Transverse colon (tissue), 4 donors: ENCODE measurements at regions not wholly inside any gene's neighbourhood (a gene's known extent, or its start where the extent isn't known, plus 50 kb on each side); places are given as distances from the start of the nearest gene placed in this dataset.

ENCODE experiments used
- DNase-seq: peaks from one replicate; pipeline ENCODE4 v3.0.0-alpha.2; 2019
- H3K27ac ChIP-seq, 4 donors: fragments of 200-600 bp; sonication (generic); 2 replicates each; pipeline ENCODE4 v1.5.1; 2016 to 2018; ENCODE audit warnings: inconsistent platforms in 4 of 4
- H3K27me3 ChIP-seq: fragments of 200-600 bp; sonication (generic); 2 replicates; pipeline ENCODE4 v1.5.1; 2017; ENCODE audit warnings: inconsistent platforms
- H3K36me3 ChIP-seq, 4 donors: fragments of 200-600 bp; sonication (generic); 2 replicates each; pipeline ENCODE4 v1.5.1; 2017 to 2019; ENCODE audit warnings: inconsistent platforms in 4 of 4
- H3K4me1 ChIP-seq, 4 donors: fragments of 200-600 bp; sonication (generic); 2 replicates each; pipeline ENCODE4 v1.5.1; 2017 to 2020; ENCODE audit warnings: inconsistent platforms in 4 of 4
- H3K4me3 ChIP-seq, 4 donors: fragments of 200-600 bp; sonication (generic); 1 replicate in 1 of 4; 2 replicates in 3 of 4; pipeline versions ENCODE4 v1.5.1 to v1.6.1; 2017 to 2019; ENCODE audit warnings: inconsistent platforms in 4 of 4
- H3K9me3 ChIP-seq, 2 donors: fragments of 200-600 bp; sonication (generic); 2 replicates each; pipeline ENCODE4 v1.5.1; 2017 to 2019; ENCODE audit warnings: inconsistent platforms in 2 of 2
- EP300 ChIP-seq: sonication (generic); formaldehyde crosslinking; IDR thresholded peaks from one replicate; pipeline ENCODE4 v1.6.1; 2017; ENCODE audit warnings: antibody characterized with exemption, low read depth
- POLR2A ChIP-seq: fragments of 450-650 bp; IDR thresholded peaks from one replicate; pipeline ENCODE4 v1.6.1; 2016; ENCODE audit warnings: antibody characterized with exemption, mild to moderate bottlenecking, moderate library complexity
- POLR2AphosphoS5 ChIP-seq, 3 donors: sonication (generic); formaldehyde crosslinking; IDR thresholded peaks; one replicate each; pipeline ENCODE4 v1.6.1; 2016; ENCODE audit warnings: antibody characterized with exemption in 3 of 3
- WGBS, 2 donors: methylation state at CpG; one replicate each; pipeline ENCODE4 v1.1.5; 2018; ENCODE audit warnings: low coverage in 1 of 2; 5-methylcytosine and 5-hydroxymethylcytosine counted together
- in situ Hi-C, 4 donors: fragments of 200-750 bp; cut with MboI; loops; one replicate each; pipeline versions ENCODE4 v1.15.0 to v1.15.1; 2017; ENCODE audit warnings: low sequenced_read_pairs in 3 of 4, low pct_ligation_motif_present in 1 of 4, low pct_unique_long_range_greater_than_20kb in 1 of 4
- intact Hi-C: fragments of 100-400 bp; cut with DNase I; formaldehyde crosslinking; loops from one replicate; pipeline ENCODE4 v1.15.1; 2023; ENCODE audit warnings: low total_unique reads
- TF ChIP-seq, protein P1 (sequence below), 5 experiments: fragments of 200-600 bp in 3 of 5; fragments of 450-650 bp in 2 of 5; sonication (generic) in 3 of 5; IDR thresholded peaks; 1 replicate in 2 of 5; 2 replicates in 3 of 5; pipeline ENCODE4 v1.5.1; 2016 to 2017; ENCODE audit warnings: antibody characterized with exemption in 5 of 5, inconsistent platforms in 3 of 5, mild to moderate bottlenecking in 2 of 5, moderate library complexity in 1 of 5

- WGBS, 2 donors, result 68 to 70% methylated on average over 3 of the region's 3 CpGs
- no peaks in the 10 kb centered on the region for H3K27me3 ChIP-seq
- H3K9me3 ChIP-seq, result no peaks in the 10 kb centered on the region
- in situ Hi-C loops (loop anchor here (10.0 to 25.0 kb wide), 4 partner anchors 334 to 759 kb away; no protein-coding TSS in a partner anchor), intact Hi-C loops (no loop called here)
- TF ChIP-seq, protein P1, sequence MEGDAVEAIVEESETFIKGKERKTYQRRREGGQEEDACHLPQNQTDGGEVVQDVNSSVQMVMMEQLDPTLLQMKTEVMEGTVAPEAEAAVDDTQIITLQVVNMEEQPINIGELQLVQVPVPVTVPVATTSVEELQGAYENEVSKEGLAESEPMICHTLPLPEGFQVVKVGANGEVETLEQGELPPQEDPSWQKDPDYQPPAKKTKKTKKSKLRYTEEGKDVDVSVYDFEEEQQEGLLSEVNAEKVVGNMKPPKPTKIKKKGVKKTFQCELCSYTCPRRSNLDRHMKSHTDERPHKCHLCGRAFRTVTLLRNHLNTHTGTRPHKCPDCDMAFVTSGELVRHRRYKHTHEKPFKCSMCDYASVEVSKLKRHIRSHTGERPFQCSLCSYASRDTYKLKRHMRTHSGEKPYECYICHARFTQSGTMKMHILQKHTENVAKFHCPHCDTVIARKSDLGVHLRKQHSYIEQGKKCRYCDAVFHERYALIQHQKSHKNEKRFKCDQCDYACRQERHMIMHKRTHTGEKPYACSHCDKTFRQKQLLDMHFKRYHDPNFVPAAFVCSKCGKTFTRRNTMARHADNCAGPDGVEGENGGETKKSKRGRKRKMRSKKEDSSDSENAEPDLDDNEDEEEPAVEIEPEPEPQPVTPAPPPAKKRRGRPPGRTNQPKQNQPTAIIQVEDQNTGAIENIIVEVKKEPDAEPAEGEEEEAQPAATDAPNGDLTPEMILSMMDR (IDR thresholded peaks at IDR 0.05), result no peak
- TF ChIP-seq POLR2A (no peak), EP300 (no peak), POLR2AphosphoS5 (IDR thresholded peaks at IDR 0.05) (no peak)
- DNase-seq, result no peak
- H3K4me3 ChIP-seq, result no peak overlapping the region
- H3K4me1 ChIP-seq, result peaks cover 0 to 4% (median 0%) of the 10 kb centered on the region in 4 donors
- no peak overlapping the region for H3K27ac ChIP-seq
- no peaks in the 10 kb centered on the region for H3K36me3 ChIP-seq
Measured at GRCh38 chr7:16070806-16071205, 350.5 kb downstream of the CRPPA start.

DNA sequence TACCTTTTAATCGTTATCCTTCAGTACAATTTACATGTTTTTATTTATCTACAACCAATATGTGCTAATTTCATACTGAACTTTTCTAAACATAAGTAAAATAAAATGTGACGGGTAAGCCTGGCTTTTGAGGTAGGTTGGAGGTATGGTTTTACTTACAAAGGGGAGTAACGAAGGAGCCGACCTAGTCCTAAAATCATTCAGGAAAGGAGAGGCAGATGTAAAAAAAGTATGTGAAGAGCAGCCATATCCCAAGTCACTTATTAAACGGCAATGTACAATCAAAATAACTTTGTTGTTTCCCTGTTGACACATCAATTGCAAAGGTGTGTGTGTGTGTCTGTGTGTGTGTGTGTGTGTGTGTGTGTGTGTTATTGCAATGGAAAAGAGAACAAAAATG is 351.3 kb downstream of the CRPPA start:
- intact Hi-C loops (loop anchor here (10.0 kb wide), 1 partner anchor 765 kb away; no protein-coding TSS in a partner anchor), in situ Hi-C loops (loop anchor here (10.0 to 25.0 kb wide), 4 partner anchors 333 to 758 kb away; no protein-coding TSS in a partner anchor)
- WGBS, 2 donors, result 58 to 63% methylated on average over 5 of the region's 5 CpGs
- Histone ChIP-seq H3K27me3 (no peaks in the 10 kb centered on the region), H3K9me3 (no peaks in the 10 kb centered on the region), H3K4me3 (no peak overlapping the region), H3K27ac (no peak overlapping the region), H3K36me3 (no peaks in the 10 kb centered on the region), H3K4me1 (peaks cover 0 to 4% (median 0%) of the 10 kb centered on the region in 4 donors)
- TF ChIP-seq, protein P1 (IDR thresholded peaks at IDR 0.05), result no peak
- TF ChIP-seq POLR2AphosphoS5 (IDR thresholded peaks at IDR 0.05) (no peak), POLR2A (no peak), EP300 (no peak)
- no peak for DNase-seq

DNA sequence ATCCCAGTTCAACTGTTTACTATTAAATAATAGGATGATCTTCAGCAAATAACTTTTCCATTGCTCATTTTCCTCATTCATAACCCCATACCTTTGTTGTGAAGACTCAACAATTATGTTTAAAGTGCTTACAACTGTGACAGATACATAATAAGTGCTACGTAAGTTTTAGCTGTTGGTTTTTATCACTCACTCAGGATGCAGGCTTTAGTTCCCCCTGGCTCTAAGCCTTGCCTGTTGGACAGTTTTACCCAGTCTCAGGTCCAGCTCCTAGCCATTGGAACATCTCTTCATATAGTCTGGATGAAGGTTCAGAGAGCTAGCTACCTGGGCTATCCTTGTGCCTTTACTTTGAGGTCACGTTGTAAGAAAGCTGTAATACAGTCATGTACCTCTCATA is 353.2 kb downstream of the CRPPA start:
- intact Hi-C loops, result loop anchor here (10.0 kb wide), 1 partner anchor 763 kb away; no protein-coding TSS in a partner anchor

GRCh38 chr7:16067711-16068110 is 353.6 kb downstream of the CRPPA start:
- Histone ChIP-seq H3K4me1 (peaks cover 0 to 4% (median 0%) of the 10 kb centered on the region in 4 donors), H3K4me3 (no peak overlapping the region), H3K27me3 (no peaks in the 10 kb centered on the region), H3K36me3 (no peaks in the 10 kb centered on the region), H3K9me3 (no peaks in the 10 kb centered on the region), H3K27ac (no peak overlapping the region)
- no peak for DNase-seq
- WGBS, 2 donors, result 55 to 75% methylated on average over 6 to 7 of the region's 7 CpGs
- in situ Hi-C loops (loop anchor here (25.0 kb wide), 3 partner anchors 330 to 755 kb away; no protein-coding TSS in a partner anchor), intact Hi-C loops (loop anchor here (10.0 kb wide), 1 partner anchor 763 kb away; no protein-coding TSS in a partner anchor)
- TF ChIP-seq, protein P1 (IDR thresholded peaks at IDR 0.05), result no peak
- TF ChIP-seq POLR2AphosphoS5 (IDR thresholded peaks at IDR 0.05) (no peak), EP300 (no peak), POLR2A (no peak)

More for the DNA sequence above, 353.2 kb downstream of the CRPPA start:
- Histone ChIP-seq H3K9me3 (no peaks in the 10 kb centered on the region), H3K36me3 (no peaks in the 10 kb centered on the region), H3K4me1 (peaks cover 0 to 4% (median 0%) of the 10 kb centered on the region in 4 donors), H3K4me3 (no peak overlapping the region), H3K27me3 (no peaks in the 10 kb centered on the region), H3K27ac (no peak overlapping the region)
- no peak for DNase-seq
- in situ Hi-C loops, result loop anchor here (25.0 kb wide), 3 partner anchors 331 to 756 kb away; no protein-coding TSS in a partner anchor
- no peak for TF ChIP-seq POLR2AphosphoS5 (IDR thresholded peaks at IDR 0.05)
- no peak for TF ChIP-seq POLR2A
- no peak for TF ChIP-seq EP300
- TF ChIP-seq, protein P1 (IDR thresholded peaks at IDR 0.05), result no peak
- 79 to 85% methylated on average over 2 of the region's 2 CpGs for WGBS, 2 donors
